Right cardiac atrium (tissue), 5 donors: ENCODE measurements at regions not wholly inside any gene's neighbourhood (a gene's known extent, or its start where the extent isn't known, plus 50 kb on each side); places are given as distances from the start of the nearest gene placed in this dataset.

ENCODE experiments used
- ATAC-seq, 2 donors: fragments of 200-7000 bp; cut with Tn5 transposase; one replicate each; pipeline versions ENCODE4 v1.8.0 to v1.9.1; 2020; ENCODE audit warnings: moderate library complexity in 2 of 2, mild to moderate bottlenecking in 1 of 2
- DNase-seq, 3 donors: peaks; one replicate each; pipeline ENCODE4 v3.0.0-alpha.2; 2020
- H3K27ac ChIP-seq: one replicate; pipeline ENCODE4 v1.5.1; 2013; ENCODE audit warnings: mild to moderate bottlenecking, low read length, control low read depth, moderate library complexity
- H3K27me3 ChIP-seq: one replicate; pipeline ENCODE4 v1.6.1; 2013; ENCODE audit not compliant: control insufficient read depth, insufficient read depth
- H3K4me1 ChIP-seq: one replicate; pipeline ENCODE4 v1.6.1; 2013; ENCODE audit warnings: low read length; ENCODE audit not compliant: control insufficient read depth, insufficient read depth
- H3K4me3 ChIP-seq: one replicate; pipeline ENCODE4 v1.5.1; 2013; ENCODE audit warnings: low read length, control low read depth
- H3K9me3 ChIP-seq: one replicate; pipeline ENCODE4 v1.6.1; 2013; ENCODE audit warnings: low read length; ENCODE audit not compliant: control insufficient read depth
- WGBS: extraction: QIAGEN DNeasy Blood & Tissue Kit; methylation state at CpG from one replicate; pipeline ENCODE4 v1.1.7; 2013; 5-methylcytosine and 5-hydroxymethylcytosine counted together
- intact Hi-C, 4 donors: fragments of 100-400 bp; cut with DNase I; formaldehyde crosslinking; loops; one replicate each; pipeline versions ENCODE4 v1.11.0 to v1.14.0; 2022 to 2023
- donor health status: healthy with polysubstance abuse.
- donor health status: DM: no; HTN: yes; CAD: no.
- donor health status: DM: no; HTN: no; CAD: no.
- donor health status: DM: no; HTN: yes; CAD: no; lungs with severe emphysema.
- donor health status: DM: yes; HTN: yes; CAD: no.

- intact Hi-C loops = no loop called here
- no peaks in the 10 kb centered on the region for H3K27me3 ChIP-seq
- no peak for DNase-seq
- no peaks in the 10 kb centered on the region for H3K4me1 ChIP-seq
- 84% methylated on average over 3 of the region's 3 CpGs for WGBS
- no peak overlapping the region for H3K27ac ChIP-seq
- ATAC-seq = no peak
- H3K4me3 ChIP-seq = no peak overlapping the region
- H3K9me3 ChIP-seq = no peaks in the 10 kb centered on the region
Measured at GRCh38 chr9:107943901-107944300, 454.3 kb upstream of the KLF4 start.

- 81% methylated on average over 2 of the region's 2 CpGs for WGBS
- intact Hi-C loops = no loop called here
- ATAC-seq (no peak), DNase-seq (no peak)
- no peak overlapping the region for H3K27ac ChIP-seq
- H3K4me1 ChIP-seq = no peaks in the 10 kb centered on the region
- H3K27me3 ChIP-seq = no peaks in the 10 kb centered on the region
- H3K9me3 ChIP-seq = no peaks in the 10 kb centered on the region
- no peak overlapping the region for H3K4me3 ChIP-seq
Measured at GRCh38 chr9:107942856-107943255, 453.3 kb upstream of the KLF4 start.

- H3K4me1 ChIP-seq = no peaks in the 10 kb centered on the region
Measured at GRCh38 chr9:107942291-107942690, 452.7 kb upstream of the KLF4 start.

GRCh38 chr9:107940616-107941595, 451.3 kb upstream of the KLF4 start:
- Histone ChIP-seq H3K4me1 (no peaks in the 10 kb centered on the region), H3K9me3 (no peaks in the 10 kb centered on the region), H3K4me3 (no peak overlapping the region), H3K27me3 (no peaks in the 10 kb centered on the region), H3K27ac (no peak overlapping the region)
- intact Hi-C loops = no loop called here
- no peak for DNase-seq
- ATAC-seq = no peak
- 71% methylated on average over 7 of the region's 7 CpGs for WGBS

More at GRCh38 chr9:107942291-107942690, 452.7 kb upstream of the KLF4 start:
- Histone ChIP-seq H3K27ac (no peak overlapping the region), H3K4me3 (no peak overlapping the region), H3K9me3 (no peaks in the 10 kb centered on the region), H3K27me3 (no peaks in the 10 kb centered on the region)
- no peak for ATAC-seq
- no peak for DNase-seq
- intact Hi-C loops = no loop called here
- WGBS = 86% methylated on average over 1 of the region's 1 CpG

- H3K4me1 ChIP-seq = no peaks in the 10 kb centered on the region
- 72% methylated on average over 8 of the region's 8 CpGs for whole genome bisulfite sequencing
- no peak for ATAC-seq
- H3K9me3 ChIP-seq = no peaks in the 10 kb centered on the region
- no peak for DNase-seq
- H3K27me3 ChIP-seq = no peaks in the 10 kb centered on the region
- H3K27ac ChIP-seq = no peak overlapping the region
- intact Hi-C loops = no loop called here
- H3K4me3 ChIP-seq = no peak overlapping the region
Measured at GRCh38 chr9:107938801-107939386, 449.3 kb upstream of the KLF4 start.

- no peak for ATAC-seq
- 97% methylated on average over 6 of the region's 6 CpGs for WGBS
Measured at GRCh38 chr9:107935931-107936330, 446.4 kb upstream of the KLF4 start.

GRCh38 chr9:107933516-107933915, 443.9 kb upstream of the KLF4 start:
- Histone ChIP-seq H3K27me3 (no peaks in the 10 kb centered on the region), H3K9me3 (no peaks in the 10 kb centered on the region), H3K4me3 (no peak overlapping the region), H3K4me1 (peaks cover 2% of the 10 kb centered on the region), H3K27ac (no peak overlapping the region)
- WGBS = 71% methylated on average over 6 of the region's 6 CpGs
- ATAC-seq = no peak
- intact Hi-C loops = no loop called here
- DNase-seq = no peak

More at GRCh38 chr9:107935931-107936330, 446.4 kb upstream of the KLF4 start:
- Histone ChIP-seq H3K4me3 (no peak overlapping the region), H3K9me3 (no peaks in the 10 kb centered on the region), H3K4me1 (no peaks in the 10 kb centered on the region), H3K27ac (no peak overlapping the region), H3K27me3 (no peaks in the 10 kb centered on the region)
- intact Hi-C loops = no loop called here
- no peak for DNase-seq

GRCh38 chr9:107933097-107933496, 443.5 kb upstream of the KLF4 start:
- Histone ChIP-seq H3K9me3 (no peaks in the 10 kb centered on the region), H3K4me3 (no peak overlapping the region), H3K27me3 (no peaks in the 10 kb centered on the region), H3K27ac (no peak overlapping the region), H3K4me1 (peaks cover 2% of the 10 kb centered on the region)
- WGBS = 69% methylated on average over 5 of the region's 5 CpGs
- DNase-seq = no peak
- no peak for ATAC-seq
- intact Hi-C loops = no loop called here

- ATAC-seq (no peak), DNase-seq (no peak)
- intact Hi-C loops = no loop called here
- 65% methylated on average over 2 of the region's 2 CpGs for WGBS
- no peaks in the 10 kb centered on the region for H3K9me3 ChIP-seq
- H3K27me3 ChIP-seq = no peaks in the 10 kb centered on the region
- H3K4me3 ChIP-seq = no peak overlapping the region
- H3K4me1 ChIP-seq = peaks cover 2% of the 10 kb centered on the region
- no peak overlapping the region for H3K27ac ChIP-seq
Measured at GRCh38 chr9:107932601-107933000, 443.0 kb upstream of the KLF4 start.

GRCh38 chr9:107932046-107932445, 442.5 kb upstream of the KLF4 start:
- H3K9me3 ChIP-seq = no peaks in the 10 kb centered on the region
- no peak for ATAC-seq
- no peaks in the 10 kb centered on the region for H3K27me3 ChIP-seq
- H3K4me3 ChIP-seq = no peak overlapping the region
- H3K4me1 ChIP-seq = peaks cover 2% of the 10 kb centered on the region
- whole genome bisulfite sequencing = 67% methylated on average over 1 of the region's 1 CpG
- DNase-seq = no peak
- no peak overlapping the region for H3K27ac ChIP-seq
- intact Hi-C loops = no loop called here

GRCh38 chr9:107931071-107931715, 441.6 kb upstream of the KLF4 start:
- no peaks in the 10 kb centered on the region for H3K27me3 ChIP-seq
- DNase-seq (no peak), ATAC-seq (no peak)
- 80% methylated on average over 8 of the region's 8 CpGs for WGBS
- no peak overlapping the region for H3K27ac ChIP-seq
- H3K4me3 ChIP-seq = no peak overlapping the region
- peaks cover 2% of the 10 kb centered on the region for H3K4me1 ChIP-seq
- H3K9me3 ChIP-seq = no peaks in the 10 kb centered on the region
- intact Hi-C loops = no loop called here
